OCI-LY3 (cell line): ENCODE measurements at regions not wholly inside any gene's neighbourhood (a gene's known extent, or its start where the extent isn't known, plus 50 kb on each side); places are given as distances from the start of the nearest gene placed in this dataset.

Source experiments
- CTCF ChIP-seq: fragments of 200-600, 300-600 bp; sonication (generic); IDR thresholded peaks from 2 replicates; pipeline ENCODE4 v1.5.1; 2014; ENCODE audit warnings: antibody characterized with exemption, low read length, low read depth
- EZH2phosphoT487 ChIP-seq: fragments of 200-600 bp; shearing (Covaris generic); IDR thresholded peaks from 2 replicates; pipeline ENCODE4 v1.6.1; 2018; ENCODE audit warnings: antibody characterized with exemption, mixed run types, low read depth

GRCh38 chr1:208759255-208759654, 515.1 kb upstream of the PLXNA2 start:
- TF ChIP-seq CTCF (no peak), EZH2phosphoT487 (no peak)
